GM12878 (cell line): ENCODE measurements at regions not wholly inside any gene's neighbourhood (a gene's known extent, or its start where the extent isn't known, plus 50 kb on each side); places are given as distances from the start of the nearest gene placed in this dataset.
"Not testable (repeated sequence)": the region's sequence is repeated elsewhere in the genome, so short reads cannot be mapped to it uniquely, and the experiment has no call there.

Source experiments
- ATAC-seq: fragments of 200-7000 bp; cut with Tn5 transposase; 3 replicates; pipeline ENCODE4 v1.9.1; 2020; ENCODE audit warnings: mild to moderate bottlenecking, moderate library complexity
- BruUV-seq: library from RNA; stranded (reverse); fragments of 400-500 nt; replicated peaks from 2 replicates; lab custom pipeline; 2021; lab: Mats Ljungman, UMichigan
- CTCF ChIA-PET: fragments of 300-600 bp; sonication (Branson Sonifier 250); formaldehyde crosslinking; extraction: SDS; loops from one replicate; lab custom pipeline; 2021; ENCODE audit warnings: inconsistent platforms; lab: Yijun Ruan, JAX
- POLR2A ChIA-PET: fragments of 350-600 bp; formaldehyde crosslinking; extraction: SDS; loops from one replicate; lab custom pipeline; 2021; ENCODE audit warnings: inconsistent platforms; lab: Charles Lee
- RAD21 ChIA-PET: fragments of 300-600 bp; sonication (Branson Sonifier 250); formaldehyde crosslinking; loops from one replicate; lab custom pipeline; 2023; ENCODE audit warnings: antibody characterized with exemption; ENCODE audit not compliant: unreplicated experiment; lab: Charles Lee
- SMC1A ChIA-PET: fragments of 300-600 bp; sonication (Branson Sonifier 250); formaldehyde crosslinking; loops from one replicate; lab custom pipeline; 2023; ENCODE audit not compliant: unreplicated experiment, uncharacterized antibody; lab: Charles Lee
- DNase-seq: peaks from one replicate; pipeline ENCODE4 v3.0.0-alpha.2; 2011; ENCODE audit warnings: low read depth, low spot score
- FAIRE-seq: peaks from 3 replicates; lab custom pipeline; 2011; peaks lifted over from hg19 to GRCh38; lab: Jason Lieb, UNC
- H2AFZ ChIP-seq: 2 replicates; pipeline ENCODE4 v1.6.0; 2011; ENCODE audit warnings: low read depth, low read length, control low read depth; ENCODE audit not compliant: control insufficient read depth
- H3K27ac ChIP-seq: 2 replicates; pipeline ENCODE4 v1.5.1; 2011; ENCODE audit warnings: control low read depth; ENCODE audit not compliant: control insufficient read depth, insufficient read depth
- H3K27me3 ChIP-seq, 2 experiments: replicated peaks in 1 of 2; 2 replicates each; pipeline versions ENCODE4 v1.6.0 to v1.6.1; 2011; ENCODE audit warnings: low read length in 1 of 2; ENCODE audit not compliant: control insufficient read depth in 2 of 2, insufficient read depth in 2 of 2
- H3K36me3 ChIP-seq, 2 experiments: 2 replicates each; pipeline ENCODE4 v1.5.1; 2011; ENCODE audit warnings: low read length in 1 of 2; ENCODE audit not compliant: control insufficient read depth in 2 of 2, insufficient read depth in 2 of 2
- H3K4me1 ChIP-seq: 2 replicates; pipeline ENCODE4 v1.6.1; 2011; ENCODE audit warnings: mild to moderate bottlenecking, low read length, moderate library complexity, mixed read lengths; ENCODE audit not compliant: control insufficient read depth, insufficient read depth
- H3K4me2 ChIP-seq: 2 replicates; pipeline ENCODE4 v1.6.0; 2011; ENCODE audit warnings: control low read depth; ENCODE audit not compliant: control insufficient read depth, insufficient read depth
- H3K4me3 ChIP-seq: fragments of 200-600 bp; sonication (generic); 2 replicates; pipeline ENCODE4 v1.5.1; 2016
- H3K79me2 ChIP-seq: 2 replicates; pipeline ENCODE4 v1.6.0; 2011; ENCODE audit warnings: low read length; ENCODE audit not compliant: control insufficient read depth, insufficient read depth
- H3K9ac ChIP-seq: 2 replicates; pipeline ENCODE4 v1.8.0; 2011; ENCODE audit warnings: low read length, control low read depth, mixed read lengths; ENCODE audit not compliant: control insufficient read depth, insufficient read depth
- H3K9me3 ChIP-seq: replicated peaks from 3 replicates; pipeline ENCODE4 v1.5.1; 2011; ENCODE audit warnings: mild to moderate bottlenecking, low read length; ENCODE audit not compliant: control insufficient read depth, insufficient read depth
- H4K20me1 ChIP-seq: 2 replicates; pipeline ENCODE4 v1.6.0; 2011; ENCODE audit not compliant: control insufficient read depth, insufficient read depth
- ELK1 ChIP-seq: IDR thresholded peaks from 2 replicates; pipeline ENCODE4 v1.6.1; 2012; ENCODE audit warnings: low read depth, low read length, improper control_type of control experiment
- IKZF1 ChIP-seq: fragments of 450-650 bp; conservative IDR thresholded peaks from 2 replicates; pipeline ENCODE4 v1.6.1; 2017; ENCODE audit warnings: antibody characterized with exemption, mild to moderate bottlenecking
- MYB ChIP-seq: fragments of 150-350 bp; IDR thresholded peaks from 2 replicates; pipeline ENCODE4 v1.6.1; 2014; ENCODE audit warnings: mild to moderate bottlenecking, low read depth, low read length, borderline replicate concordance
- NR2C1 ChIP-seq: fragments of 450-650 bp; IDR thresholded peaks from 2 replicates; pipeline ENCODE4 v1.6.1; 2017; ENCODE audit warnings: antibody characterized with exemption, mild to moderate bottlenecking, moderate library complexity
- RB1 ChIP-seq: fragments of 450-650 bp; formaldehyde crosslinking; IDR thresholded peaks from 2 replicates; pipeline ENCODE4 v1.6.1; 2017; ENCODE audit warnings: mild to moderate bottlenecking, borderline replicate concordance
- RELB ChIP-seq: fragments of 450-650 bp; IDR thresholded peaks from 2 replicates; pipeline ENCODE4 v1.6.1; 2017; ENCODE audit warnings: low read depth, mild to moderate bottlenecking, moderate library complexity
- RFX5 ChIP-seq: IDR thresholded peaks from 2 replicates; pipeline ENCODE4 v1.6.1; 2011; ENCODE audit warnings: low read depth, low read length, improper control_type of control experiment
- RUNX3 ChIP-seq: IDR thresholded peaks from 2 replicates; pipeline ENCODE4 v1.6.1; 2012; ENCODE audit warnings: low read length, inconsistent platforms
- WGBS: methylation state at CpG from one replicate; pipeline ENCODE4 v1.1.6; 2016; ENCODE audit warnings: low lambda C conversion rate; ENCODE audit not compliant: insufficient replicate concordance, insufficient coverage; ENCODE audit errors: missing lambda C conversion rate; 5-methylcytosine and 5-hydroxymethylcytosine counted together
- in situ Hi-C: fragments of 300-500 bp; cut with MboI; formaldehyde crosslinking; loops from 9 replicates; pipeline ENCODE4 v1.14.3; 2018; ENCODE audit warnings: mixed read lengths
- intact Hi-C: fragments of 100-400 bp; cut with micrococcal nuclease; formaldehyde crosslinking; loops from one replicate; pipeline ENCODE4 v1.14.2; 2022; ENCODE audit not compliant: unreplicated experiment

GRCh38 chr7:67913604-67914003 lies 917.0 kb downstream of the TYW1 start:
- no peaks in the 10 kb centered on the region for H3K4me1 ChIP-seq
- peaks cover 5% of the 10 kb centered on the region; the same call in 1 of the 3 replicates for H3K9me3 ChIP-seq
- H3K79me2 ChIP-seq: no peaks in the 10 kb centered on the region
- no peak overlapping the region for H3K4me2 ChIP-seq
- H3K4me3 ChIP-seq: no peak overlapping the region
- in situ Hi-C loops (no loop called here), intact Hi-C loops (no loop called here)
- ChIA-PET CTCF (no interaction called here), SMC1A (interaction anchor here (0.9 kb wide), 1 partner anchor 12 kb away, joined by 3 read pairs; no protein-coding TSS in a partner anchor), RAD21 (no interaction called here), POLR2A (no interaction called here)
- H4K20me1 ChIP-seq: no peaks in the 10 kb centered on the region
- FAIRE-seq (no peak), DNase-seq (no peak), ATAC-seq (no peak)
- no peak overlapping the region for H3K27ac ChIP-seq
- no peak for TF ChIP-seq NR2C1
- TF ChIP-seq MYB: no peak
- no peak for TF ChIP-seq ELK1
- TF ChIP-seq RFX5: no peak
- no peak for TF ChIP-seq RUNX3
- no peak for TF ChIP-seq RELB
- no peak for TF ChIP-seq RB1
- TF ChIP-seq IKZF1: no peak
- H3K9ac ChIP-seq: no peak overlapping the region
- no peaks in the 10 kb centered on the region for H3K27me3 ChIP-seq
- H2AFZ ChIP-seq: no peak overlapping the region
- no TSS peak for BruUV-seq
- H3K36me3 ChIP-seq: no peaks in the 10 kb centered on the region

- H3K4me3 ChIP-seq, FAIRE-seq, H3K9ac ChIP-seq, H3K9me3 ChIP-seq, H3K4me1 ChIP-seq, POLR2A ChIA-PET, H3K27me3 ChIP-seq, CTCF ChIA-PET, H4K20me1 ChIP-seq, RAD21 ChIA-PET, H3K4me2 ChIP-seq, H3K79me2 ChIP-seq, ATAC-seq, DNase-seq, in situ Hi-C loops, H3K27ac ChIP-seq, SMC1A ChIA-PET, intact Hi-C loops, H3K36me3 ChIP-seq, BruUV-seq, H2AFZ ChIP-seq: not testable (repeated sequence)
- 0% methylated on average over 1 of the region's 1 CpG for WGBS
These were observed 919.5 kb downstream of the TYW1 start for GRCh38 chr7:67916111-67916510.
